ENCODE measurements at regions not wholly inside any gene's neighbourhood (a gene's known extent, or its start where the extent isn't known, plus 50 kb on each side); places are given as distances from the start of the nearest gene placed in this dataset.

DNA sequence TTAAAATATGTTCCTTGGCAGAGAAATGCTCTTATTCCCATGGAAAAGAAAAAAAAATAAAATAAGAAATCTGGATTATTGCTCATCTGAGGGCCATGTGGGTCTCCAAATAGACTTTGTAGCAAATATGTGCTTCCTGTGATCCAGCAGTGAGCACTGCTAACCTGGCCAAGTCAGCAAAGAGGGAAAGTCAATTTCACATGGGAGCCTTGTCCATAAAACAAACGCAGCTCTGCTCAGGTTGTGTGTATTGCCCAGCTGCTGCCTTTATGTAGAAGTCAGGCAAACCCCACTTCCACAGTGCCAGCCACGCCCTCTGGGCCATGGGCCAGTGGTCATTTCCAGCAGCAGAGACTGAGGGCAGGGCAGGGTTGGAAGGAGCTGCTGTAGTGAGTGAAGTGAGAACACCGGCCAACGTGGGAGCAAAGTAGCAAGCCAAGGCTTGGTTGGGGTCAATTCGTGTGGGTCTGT lies 174.3 kb downstream of the LYPLAL1 start:
- POLR2A ChIA-PET (ENCODE audit: low non-redundant PET), result no interaction called here
- no peaks in the 10 kb centered on the region for H3K4me1 ChIP-seq (ENCODE audit: insufficient read depth, low read length, poor library complexity, severe bottlenecking)
- no TSS peak for BruUV-seq (replicated peaks)
- H3K36me3 ChIP-seq (ENCODE audit: insufficient read depth, low read length, poor library complexity, severe bottlenecking), result no peaks in the 10 kb centered on the region
- CTCF ChIA-PET, result no interaction called here
- DNase-seq (ENCODE audit: low spot score), result no peak
- H3K27ac ChIP-seq (ENCODE audit: low read depth, low read length, poor library complexity, severe bottlenecking), result no peak overlapping the region
- no peak overlapping the region for H3K4me3 ChIP-seq (ENCODE audit: low read depth, low read length, poor library complexity, severe bottlenecking)
- H3K9me3 ChIP-seq (ENCODE audit: low read depth, low read length, poor library complexity, severe bottlenecking), result peaks cover 7% of the 10 kb centered on the region
- H3K27me3 ChIP-seq (replicated peaks; ENCODE audit: insufficient read depth, low read depth, low read length, poor library complexity), result no peaks in the 10 kb centered on the region
- TF ChIP-seq EZH2 (IDR thresholded peaks at IDR 0.05; ENCODE audit: borderline replicate concordance, low read depth, low read length, poor library complexity, severe bottlenecking), result no peak
- TF ChIP-seq, protein P1, sequence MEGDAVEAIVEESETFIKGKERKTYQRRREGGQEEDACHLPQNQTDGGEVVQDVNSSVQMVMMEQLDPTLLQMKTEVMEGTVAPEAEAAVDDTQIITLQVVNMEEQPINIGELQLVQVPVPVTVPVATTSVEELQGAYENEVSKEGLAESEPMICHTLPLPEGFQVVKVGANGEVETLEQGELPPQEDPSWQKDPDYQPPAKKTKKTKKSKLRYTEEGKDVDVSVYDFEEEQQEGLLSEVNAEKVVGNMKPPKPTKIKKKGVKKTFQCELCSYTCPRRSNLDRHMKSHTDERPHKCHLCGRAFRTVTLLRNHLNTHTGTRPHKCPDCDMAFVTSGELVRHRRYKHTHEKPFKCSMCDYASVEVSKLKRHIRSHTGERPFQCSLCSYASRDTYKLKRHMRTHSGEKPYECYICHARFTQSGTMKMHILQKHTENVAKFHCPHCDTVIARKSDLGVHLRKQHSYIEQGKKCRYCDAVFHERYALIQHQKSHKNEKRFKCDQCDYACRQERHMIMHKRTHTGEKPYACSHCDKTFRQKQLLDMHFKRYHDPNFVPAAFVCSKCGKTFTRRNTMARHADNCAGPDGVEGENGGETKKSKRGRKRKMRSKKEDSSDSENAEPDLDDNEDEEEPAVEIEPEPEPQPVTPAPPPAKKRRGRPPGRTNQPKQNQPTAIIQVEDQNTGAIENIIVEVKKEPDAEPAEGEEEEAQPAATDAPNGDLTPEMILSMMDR (conservative IDR thresholded peaks at IDR 0.05; ENCODE audit: low read depth, low read length), result no peak
- intact Hi-C loops (cut with micrococcal nuclease; ENCODE audit: unreplicated experiment), result no loop called here

GRCh38 chr1:219347376-219347775 lies 173.7 kb downstream of the LYPLAL1 start:
- ChIA-PET CTCF (no interaction called here), POLR2A (ENCODE audit: low non-redundant PET) (no interaction called here)
- Histone ChIP-seq H3K9me3 (ENCODE audit: low read depth, low read length, poor library complexity, severe bottlenecking) (peaks cover 7% of the 10 kb centered on the region), H3K36me3 (ENCODE audit: insufficient read depth, low read length, poor library complexity, severe bottlenecking) (no peaks in the 10 kb centered on the region), H3K4me3 (ENCODE audit: low read depth, low read length, poor library complexity, severe bottlenecking) (no peak overlapping the region), H3K27me3 (replicated peaks; ENCODE audit: insufficient read depth, low read depth, low read length, poor library complexity) (no peaks in the 10 kb centered on the region), H3K4me1 (ENCODE audit: insufficient read depth, low read length, poor library complexity, severe bottlenecking) (no peaks in the 10 kb centered on the region), H3K27ac (ENCODE audit: low read depth, low read length, poor library complexity, severe bottlenecking) (no peak overlapping the region)
- intact Hi-C loops (cut with micrococcal nuclease; ENCODE audit: unreplicated experiment), result no loop called here
- no TSS peak for BruUV-seq (replicated peaks)
- DNase-seq (ENCODE audit: low spot score), result no peak
- no peak for TF ChIP-seq EZH2 (IDR thresholded peaks at IDR 0.05; ENCODE audit: borderline replicate concordance, low read depth, low read length, poor library complexity, severe bottlenecking)
- TF ChIP-seq, protein P1 (conservative IDR thresholded peaks at IDR 0.05; ENCODE audit: low read depth, low read length), result no peak

GRCh38 chr1:219345953-219346352 lies 172.3 kb downstream of the LYPLAL1 start:
- H3K9me3 ChIP-seq (ENCODE audit: low read depth, low read length, poor library complexity, severe bottlenecking), result peaks cover 7% of the 10 kb centered on the region
- TF ChIP-seq, protein P1 (conservative IDR thresholded peaks at IDR 0.05; ENCODE audit: low read depth, low read length), result no peak
- no peak for TF ChIP-seq EZH2 (IDR thresholded peaks at IDR 0.05; ENCODE audit: borderline replicate concordance, low read depth, low read length, poor library complexity, severe bottlenecking)
- BruUV-seq (replicated peaks), result no TSS peak
- H3K27ac ChIP-seq (ENCODE audit: low read depth, low read length, poor library complexity, severe bottlenecking), result no peak overlapping the region
- H3K27me3 ChIP-seq (replicated peaks; ENCODE audit: insufficient read depth, low read depth, low read length, poor library complexity), result no peaks in the 10 kb centered on the region
- CTCF ChIA-PET, result no interaction called here
- no peaks in the 10 kb centered on the region for H3K4me1 ChIP-seq (ENCODE audit: insufficient read depth, low read length, poor library complexity, severe bottlenecking)
- no peak for DNase-seq (ENCODE audit: low spot score)
- intact Hi-C loops (cut with micrococcal nuclease; ENCODE audit: unreplicated experiment), result no loop called here
- POLR2A ChIA-PET (ENCODE audit: low non-redundant PET), result no interaction called here
- no peak overlapping the region for H3K4me3 ChIP-seq (ENCODE audit: low read depth, low read length, poor library complexity, severe bottlenecking)
- no peaks in the 10 kb centered on the region for H3K36me3 ChIP-seq (ENCODE audit: insufficient read depth, low read length, poor library complexity, severe bottlenecking)
